ENCODE measurements at regions not wholly inside any gene's neighbourhood (a gene's known extent, or its start where the extent isn't known, plus 50 kb on each side); places are given as distances from the start of the nearest gene placed in this dataset.
"Not testable (repeated sequence)": the region's sequence is repeated elsewhere in the genome, so short reads cannot be mapped to it uniquely, and the experiment has no call there.

DNA sequence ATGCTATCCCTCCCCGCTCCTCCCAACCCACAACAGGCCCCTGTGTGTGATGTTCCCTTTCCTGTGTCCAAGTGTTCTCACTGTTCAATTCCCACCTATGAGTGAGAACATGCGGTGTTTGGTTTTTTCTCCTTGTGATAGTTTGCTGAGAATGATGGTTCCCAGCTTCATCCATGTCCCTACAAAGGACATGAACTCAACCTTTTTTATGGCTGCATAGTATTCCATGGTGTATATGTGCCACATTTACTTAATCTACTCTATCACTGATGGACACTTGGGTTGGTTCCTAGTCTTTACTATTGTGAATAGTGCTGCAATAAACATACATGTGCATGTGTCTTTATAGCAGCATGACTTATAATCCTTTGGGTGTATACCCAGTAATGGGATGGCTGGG is 126.6 kb upstream of the HMGN3 start:
- H3K4me3 ChIP-seq (ENCODE audit: low read length in 2 of 2); DNase-seq (ENCODE audit: low read depth in 6 of 9, low spot score in 9 of 9); H3K4me1 ChIP-seq (ENCODE audit: control insufficient read depth in 2 of 2, insufficient read depth in 2 of 2, low read length in 2 of 2); H3K36me3 ChIP-seq (ENCODE audit: control insufficient read depth in 2 of 2, insufficient read depth in 2 of 2, low read length in 1 of 2); H3K9me3 ChIP-seq (ENCODE audit: control insufficient read depth in 2 of 2, insufficient read depth in 1 of 2, low read length in 1 of 2); H3K27me3 ChIP-seq (ENCODE audit: control insufficient read depth in 2 of 2, insufficient read depth in 1 of 2, low read length in 1 of 2); H3K27ac ChIP-seq (ENCODE audit: low read depth in 1 of 2, low read length in 1 of 2): not testable (repeated sequence)
- WGBS, result 95% methylated on average over 2 of the region's 2 CpGs

DNA sequence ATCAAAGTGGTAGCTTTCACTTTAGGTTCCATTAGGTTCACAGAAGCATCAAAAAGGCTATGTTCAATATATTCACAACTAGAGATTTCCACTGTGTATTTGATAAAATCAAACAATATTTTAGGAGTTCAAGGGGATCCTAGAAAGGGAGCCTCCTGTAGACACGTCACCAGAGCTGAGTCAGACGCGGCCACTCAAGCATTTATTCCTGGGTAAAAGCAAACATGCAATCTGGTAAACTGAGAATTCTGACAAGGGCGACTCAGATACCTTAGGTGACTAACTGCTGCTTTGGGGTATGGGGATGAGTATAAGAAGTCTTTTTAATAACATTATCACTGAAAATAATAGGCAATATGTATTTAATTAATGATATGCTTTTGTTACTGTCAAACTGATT is 118.7 kb upstream of the HMGN3 start:
- WGBS, result 93% methylated on average over 4 of the region's 4 CpGs
- H3K27me3 ChIP-seq (ENCODE audit: control insufficient read depth in 2 of 2, insufficient read depth in 1 of 2, low read length in 1 of 2), result no peaks in the 10 kb centered on the region
- DNase-seq (ENCODE audit: low read depth in 6 of 9, low spot score in 9 of 9), result no peak
- no peaks in the 10 kb centered on the region for H3K36me3 ChIP-seq (ENCODE audit: control insufficient read depth in 2 of 2, insufficient read depth in 2 of 2, low read length in 1 of 2)
- no peaks in the 10 kb centered on the region for H3K9me3 ChIP-seq (ENCODE audit: control insufficient read depth in 2 of 2, insufficient read depth in 1 of 2, low read length in 1 of 2)
- H3K27ac ChIP-seq (ENCODE audit: low read depth in 1 of 2, low read length in 1 of 2), result no peak overlapping the region
- no peaks in the 10 kb centered on the region for H3K4me1 ChIP-seq (ENCODE audit: control insufficient read depth in 2 of 2, insufficient read depth in 2 of 2, low read length in 2 of 2)
- H3K4me3 ChIP-seq (ENCODE audit: low read length in 2 of 2), result no peak overlapping the region

DNA sequence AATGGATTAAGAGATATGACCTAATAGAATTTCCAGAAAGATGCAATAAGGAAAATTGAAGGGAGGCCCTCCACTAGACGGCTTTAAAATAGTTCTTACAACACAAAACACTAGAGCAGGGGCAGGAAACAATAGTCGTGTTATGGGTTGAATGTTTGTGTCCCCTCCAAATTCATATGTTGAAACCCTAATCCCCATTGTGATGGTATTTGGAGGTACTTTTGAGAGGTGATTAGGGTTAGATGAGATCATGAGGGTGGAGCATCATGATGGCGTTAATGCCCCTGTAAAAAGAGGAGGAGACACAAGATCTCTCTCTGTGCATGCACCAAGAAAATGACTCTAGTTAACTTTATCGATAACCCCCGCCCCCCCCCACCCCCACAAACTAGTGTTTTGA is 104.0 kb upstream of the HMGN3 start:
- H3K36me3 ChIP-seq (ENCODE audit: control insufficient read depth in 2 of 2, insufficient read depth in 2 of 2, low read length in 1 of 2), result no peaks in the 10 kb centered on the region
- 63% methylated on average over 5 of the region's 5 CpGs for WGBS
- H3K4me3 ChIP-seq (ENCODE audit: low read length in 2 of 2), result no peak overlapping the region
- no peak overlapping the region for H3K27ac ChIP-seq (ENCODE audit: low read depth in 1 of 2, low read length in 1 of 2)
- no peaks in the 10 kb centered on the region for H3K4me1 ChIP-seq (ENCODE audit: control insufficient read depth in 2 of 2, insufficient read depth in 2 of 2, low read length in 2 of 2)
- no peaks in the 10 kb centered on the region for H3K9me3 ChIP-seq (ENCODE audit: control insufficient read depth in 2 of 2, insufficient read depth in 1 of 2, low read length in 1 of 2)
- H3K27me3 ChIP-seq (ENCODE audit: control insufficient read depth in 2 of 2, insufficient read depth in 1 of 2, low read length in 1 of 2), result no peaks in the 10 kb centered on the region
- DNase-seq (ENCODE audit: low read depth in 6 of 9, low spot score in 9 of 9), result no peak

DNA sequence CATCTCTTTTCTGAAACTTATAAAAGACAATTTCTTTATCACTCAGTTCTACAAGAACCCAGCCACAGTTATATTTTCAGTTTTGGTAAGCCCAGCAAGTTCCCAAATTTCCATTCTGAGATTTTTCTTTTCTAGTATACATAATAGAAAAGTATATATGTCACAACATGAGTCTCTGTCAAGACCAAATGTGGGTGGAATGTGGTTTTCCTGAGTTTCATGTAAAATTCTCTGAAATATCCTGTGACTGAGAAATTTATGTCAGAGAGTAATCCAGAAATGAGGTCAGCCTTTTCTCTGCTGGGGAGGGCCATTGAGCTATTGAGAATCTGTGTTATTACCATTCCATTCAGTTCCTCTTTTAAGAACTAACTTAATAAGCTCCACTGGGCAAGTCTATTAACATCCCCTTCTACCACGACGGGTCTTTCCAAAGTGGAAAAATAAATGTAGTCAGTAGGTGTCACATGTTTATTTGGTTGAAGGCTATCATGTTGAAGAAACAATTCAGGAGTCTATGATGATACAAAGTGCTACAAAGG is 100.7 kb upstream of the HMGN3 start:
- 60% methylated on average over 2 of the region's 2 CpGs for WGBS
- no peaks in the 10 kb centered on the region for H3K27me3 ChIP-seq (ENCODE audit: control insufficient read depth in 2 of 2, insufficient read depth in 1 of 2, low read length in 1 of 2)
- no peak overlapping the region for H3K4me3 ChIP-seq (ENCODE audit: low read length in 2 of 2)
- DNase-seq (ENCODE audit: low read depth in 6 of 9, low spot score in 9 of 9), result peak in 1 of 9 donors; percentile 9
- no peaks in the 10 kb centered on the region for H3K36me3 ChIP-seq (ENCODE audit: control insufficient read depth in 2 of 2, insufficient read depth in 2 of 2, low read length in 1 of 2)
- H3K9me3 ChIP-seq (ENCODE audit: control insufficient read depth in 2 of 2, insufficient read depth in 1 of 2, low read length in 1 of 2), result no peaks in the 10 kb centered on the region
- H3K27ac ChIP-seq (ENCODE audit: low read depth in 1 of 2, low read length in 1 of 2), result peak overlapping the region in 1 of 2 donors; percentile 21
- no peaks in the 10 kb centered on the region for H3K4me1 ChIP-seq (ENCODE audit: control insufficient read depth in 2 of 2, insufficient read depth in 2 of 2, low read length in 2 of 2)

DNA sequence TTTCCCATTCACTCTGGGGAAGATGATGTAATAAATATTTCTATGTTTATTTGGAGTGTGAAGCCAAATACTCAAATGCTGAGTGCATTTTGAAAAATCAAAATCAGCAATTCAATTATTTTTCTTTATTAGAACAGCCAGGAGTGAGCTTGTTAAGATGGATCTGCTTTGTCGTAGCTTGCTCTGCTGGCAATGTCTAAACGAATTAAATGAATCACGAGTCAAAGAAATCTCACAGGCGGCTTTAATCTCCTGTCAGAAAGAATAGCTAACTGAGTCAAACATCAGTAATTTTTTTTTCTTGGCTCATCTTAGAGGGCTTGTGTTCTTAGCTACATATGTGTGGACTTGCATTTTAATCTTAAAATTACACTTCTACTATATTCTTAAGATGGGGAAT is 100.2 kb upstream of the HMGN3 start:
- no peaks in the 10 kb centered on the region for H3K36me3 ChIP-seq (ENCODE audit: control insufficient read depth in 2 of 2, insufficient read depth in 2 of 2, low read length in 1 of 2)
- no peak for DNase-seq (ENCODE audit: low read depth in 6 of 9, low spot score in 9 of 9)
- no peak overlapping the region for H3K27ac ChIP-seq (ENCODE audit: low read depth in 1 of 2, low read length in 1 of 2)
- H3K9me3 ChIP-seq (ENCODE audit: control insufficient read depth in 2 of 2, insufficient read depth in 1 of 2, low read length in 1 of 2), result no peaks in the 10 kb centered on the region
- no peaks in the 10 kb centered on the region for H3K4me1 ChIP-seq (ENCODE audit: control insufficient read depth in 2 of 2, insufficient read depth in 2 of 2, low read length in 2 of 2)
- H3K27me3 ChIP-seq (ENCODE audit: control insufficient read depth in 2 of 2, insufficient read depth in 1 of 2, low read length in 1 of 2), result no peaks in the 10 kb centered on the region
- H3K4me3 ChIP-seq (ENCODE audit: low read length in 2 of 2), result no peak overlapping the region
- WGBS, result 97% methylated on average over 4 of the region's 4 CpGs

DNA sequence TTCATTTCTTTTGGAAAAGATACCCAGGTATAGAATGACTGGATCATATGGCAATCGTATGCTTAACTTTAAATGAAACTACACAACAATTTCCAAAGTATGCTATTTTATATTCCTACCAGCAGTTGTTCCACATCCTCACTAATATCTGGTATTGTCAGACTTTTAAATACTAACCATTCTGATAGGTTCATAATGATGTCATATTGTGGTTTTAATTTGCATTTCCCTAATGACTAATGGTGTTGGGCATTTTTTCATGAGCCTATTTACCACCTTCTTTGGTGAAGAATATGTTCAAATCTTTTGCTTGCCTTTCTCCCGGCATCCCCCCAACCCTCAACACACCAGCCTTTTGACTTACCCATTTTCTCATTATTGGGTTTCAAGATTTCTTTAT is 96.2 kb upstream of the HMGN3 start:
- H3K9me3 ChIP-seq (ENCODE audit: control insufficient read depth in 2 of 2, insufficient read depth in 1 of 2, low read length in 1 of 2), result peaks cover 0 to 7% of the 10 kb centered on the region in 2 donors
- WGBS, result 94% methylated on average over 2 of the region's 2 CpGs
- H3K4me3 ChIP-seq (ENCODE audit: low read length in 2 of 2), result no peak overlapping the region
- no peak for DNase-seq (ENCODE audit: low read depth in 6 of 9, low spot score in 9 of 9)
- no peaks in the 10 kb centered on the region for H3K27me3 ChIP-seq (ENCODE audit: control insufficient read depth in 2 of 2, insufficient read depth in 1 of 2, low read length in 1 of 2)
- H3K36me3 ChIP-seq (ENCODE audit: control insufficient read depth in 2 of 2, insufficient read depth in 2 of 2, low read length in 1 of 2), result no peaks in the 10 kb centered on the region
- H3K27ac ChIP-seq (ENCODE audit: low read depth in 1 of 2, low read length in 1 of 2), result no peak overlapping the region
- no peaks in the 10 kb centered on the region for H3K4me1 ChIP-seq (ENCODE audit: control insufficient read depth in 2 of 2, insufficient read depth in 2 of 2, low read length in 2 of 2)

DNA sequence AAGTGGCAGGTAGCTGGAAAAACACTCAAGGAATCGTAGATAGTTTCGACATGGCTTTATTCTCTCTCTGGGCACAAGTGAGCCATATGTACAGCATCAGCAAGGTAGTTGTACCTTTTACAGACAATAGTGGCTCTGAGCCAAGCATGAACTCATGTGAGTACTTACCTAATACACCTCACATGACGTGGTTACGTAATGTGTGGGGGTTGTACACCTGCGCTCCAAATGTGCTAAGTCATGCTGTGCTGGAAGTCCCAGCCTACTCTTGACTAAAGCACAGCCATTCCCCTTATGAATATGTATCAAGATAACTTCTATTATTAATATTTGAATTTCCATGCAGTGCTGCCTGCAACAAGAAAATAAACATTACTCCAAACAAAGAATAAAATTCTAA is 78.8 kb upstream of the HMGN3 start:
- H3K4me1 ChIP-seq (ENCODE audit: control insufficient read depth in 2 of 2, insufficient read depth in 2 of 2, low read length in 2 of 2), result no peaks in the 10 kb centered on the region
- no peaks in the 10 kb centered on the region for H3K36me3 ChIP-seq (ENCODE audit: control insufficient read depth in 2 of 2, insufficient read depth in 2 of 2, low read length in 1 of 2)
- DNase-seq (ENCODE audit: low read depth in 6 of 9, low spot score in 9 of 9), result no peak
- H3K4me3 ChIP-seq (ENCODE audit: low read length in 2 of 2), result no peak overlapping the region
- H3K9me3 ChIP-seq (ENCODE audit: control insufficient read depth in 2 of 2, insufficient read depth in 1 of 2, low read length in 1 of 2), result peaks cover 0 to 10% of the 10 kb centered on the region in 2 donors
- 82% methylated on average over 5 of the region's 5 CpGs for whole genome bisulfite sequencing
- no peaks in the 10 kb centered on the region for H3K27me3 ChIP-seq (ENCODE audit: control insufficient read depth in 2 of 2, insufficient read depth in 1 of 2, low read length in 1 of 2)
- no peak overlapping the region for H3K27ac ChIP-seq (ENCODE audit: low read depth in 1 of 2, low read length in 1 of 2)

DNA sequence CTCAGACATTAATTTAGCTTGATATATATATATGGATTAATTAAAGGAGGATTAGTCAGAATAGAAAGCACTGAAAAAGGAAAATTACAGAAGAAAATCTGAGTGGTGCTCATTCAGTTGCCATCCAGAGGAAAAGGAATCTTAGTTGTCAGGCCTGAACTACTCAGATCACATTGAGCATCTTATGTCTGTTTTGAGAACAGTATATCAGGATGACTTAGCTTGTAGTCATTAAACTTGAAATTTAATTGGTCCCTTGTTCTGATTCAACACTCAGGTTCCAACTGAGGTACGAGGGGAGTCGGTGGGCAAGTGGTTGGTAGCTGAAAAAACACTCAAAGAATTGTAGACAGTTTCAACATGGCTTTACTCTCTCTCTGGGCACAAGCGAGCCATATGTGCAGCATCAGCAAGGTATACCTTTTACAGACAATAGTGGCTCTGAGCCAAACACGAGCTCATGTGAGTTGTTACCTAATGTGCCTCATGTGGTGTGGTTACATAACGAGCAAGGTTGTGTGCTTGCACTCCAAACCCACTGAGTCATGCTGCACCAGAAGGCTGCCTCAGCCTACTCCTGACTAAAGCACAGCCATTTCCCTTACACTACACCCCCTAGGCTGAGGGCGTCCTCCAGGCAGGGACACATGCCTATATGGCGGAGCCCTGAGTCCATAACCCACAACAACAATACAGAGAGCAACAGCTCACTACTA is 73.0 kb upstream of the HMGN3 start:
- Histone ChIP-seq H3K9me3 (ENCODE audit: control insufficient read depth in 2 of 2, insufficient read depth in 1 of 2, low read length in 1 of 2) (peaks cover 0 to 3% of the 10 kb centered on the region in 2 donors), H3K4me3 (ENCODE audit: low read length in 2 of 2) (no peak overlapping the region), H3K36me3 (ENCODE audit: control insufficient read depth in 2 of 2, insufficient read depth in 2 of 2, low read length in 1 of 2) (no peaks in the 10 kb centered on the region), H3K27me3 (ENCODE audit: control insufficient read depth in 2 of 2, insufficient read depth in 1 of 2, low read length in 1 of 2) (no peaks in the 10 kb centered on the region), H3K27ac (ENCODE audit: low read depth in 1 of 2, low read length in 1 of 2) (no peak overlapping the region), H3K4me1 (ENCODE audit: control insufficient read depth in 2 of 2, insufficient read depth in 2 of 2, low read length in 2 of 2) (no peaks in the 10 kb centered on the region)
- no peak for DNase-seq (ENCODE audit: low read depth in 6 of 9, low spot score in 9 of 9)
- 94% methylated on average over 7 of the region's 7 CpGs for WGBS

DNA sequence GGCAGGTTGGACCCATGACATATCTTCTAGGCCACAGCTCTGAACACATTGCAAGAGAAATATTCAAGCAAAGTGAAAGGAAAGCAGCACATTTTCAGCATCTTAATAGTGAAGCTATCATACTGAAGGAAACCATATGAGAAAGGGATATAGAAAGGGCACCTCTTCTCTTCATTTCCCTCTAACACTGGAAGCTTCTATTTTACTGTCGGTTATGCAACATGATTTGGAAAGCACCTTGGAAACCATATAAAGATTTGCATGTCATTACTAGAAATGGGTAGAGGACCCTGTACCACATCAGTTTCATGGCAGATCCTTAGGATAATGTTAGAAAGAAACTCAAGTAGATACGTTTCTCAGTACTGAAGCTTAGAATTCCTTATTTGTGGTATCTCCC is 70.5 kb upstream of the HMGN3 start:
- no peak overlapping the region for H3K4me3 ChIP-seq (ENCODE audit: low read length in 2 of 2)
- DNase-seq (ENCODE audit: low read depth in 6 of 9, low spot score in 9 of 9), result no peak
- no peak overlapping the region for H3K27ac ChIP-seq (ENCODE audit: low read depth in 1 of 2, low read length in 1 of 2)
- 72% methylated on average over 2 of the region's 2 CpGs for WGBS
- no peaks in the 10 kb centered on the region for H3K36me3 ChIP-seq (ENCODE audit: control insufficient read depth in 2 of 2, insufficient read depth in 2 of 2, low read length in 1 of 2)
- H3K9me3 ChIP-seq (ENCODE audit: control insufficient read depth in 2 of 2, insufficient read depth in 1 of 2, low read length in 1 of 2), result no peaks in the 10 kb centered on the region
- no peaks in the 10 kb centered on the region for H3K27me3 ChIP-seq (ENCODE audit: control insufficient read depth in 2 of 2, insufficient read depth in 1 of 2, low read length in 1 of 2)
- H3K4me1 ChIP-seq (ENCODE audit: control insufficient read depth in 2 of 2, insufficient read depth in 2 of 2, low read length in 2 of 2), result no peaks in the 10 kb centered on the region

All from thymus (tissue), 11 donors.